Small intestine (tissue), 7 donors: ENCODE measurements at regions not wholly inside any gene's neighbourhood (a gene's known extent, or its start where the extent isn't known, plus 50 kb on each side); places are given as distances from the start of the nearest gene placed in this dataset.

Experiments
- DNase-seq, 2 donors: peaks; one replicate each; pipeline versions ENCODE4 v3.0.0 to v3.0.0-alpha.2; 2013
- FAIRE-seq: peaks from 2 replicates; lab custom pipeline; 2012; peaks lifted over from hg19 to GRCh38; lab: Jason Lieb, UNC
- H3K27ac ChIP-seq, 3 donors: one replicate each; pipeline ENCODE4 v1.5.1; 2013; ENCODE audit warnings: low read length in 2 of 3, mild to moderate bottlenecking in 2 of 3, control low read depth in 1 of 3, inconsistent platforms in 1 of 3, low read depth in 1 of 3, moderate library complexity in 1 of 3
- H3K27me3 ChIP-seq, 3 donors: one replicate each; pipeline ENCODE4 v1.6.1; 2013; ENCODE audit warnings: low read length in 3 of 3, inconsistent platforms in 1 of 3; ENCODE audit not compliant: control insufficient read depth in 3 of 3, insufficient read depth in 3 of 3
- H3K36me3 ChIP-seq, 3 donors: one replicate each; pipeline ENCODE4 v1.6.1; 2013; ENCODE audit warnings: low read length in 3 of 3, inconsistent platforms in 1 of 3, low read depth in 1 of 3, mild to moderate bottlenecking in 1 of 3, moderate library complexity in 1 of 3; ENCODE audit not compliant: control insufficient read depth in 3 of 3, insufficient read depth in 2 of 3
- H3K4me1 ChIP-seq, 3 donors: one replicate each; pipeline ENCODE4 v1.6.1; 2013; ENCODE audit warnings: low read length in 2 of 3, inconsistent platforms in 1 of 3, low read depth in 1 of 3, mild to moderate bottlenecking in 1 of 3, moderate library complexity in 1 of 3; ENCODE audit not compliant: control insufficient read depth in 3 of 3, insufficient read depth in 2 of 3
- H3K4me3 ChIP-seq, 3 donors: one replicate each; pipeline ENCODE4 v1.5.1; 2013; ENCODE audit warnings: low read length in 3 of 3, control low read depth in 1 of 3, inconsistent platforms in 1 of 3, low read depth in 1 of 3, mild to moderate bottlenecking in 1 of 3, moderate library complexity in 1 of 3
- H3K9me3 ChIP-seq, 2 donors: one replicate each; pipeline ENCODE4 v1.6.1; 2013; ENCODE audit warnings: low read depth in 1 of 2, low read length in 1 of 2; ENCODE audit not compliant: control insufficient read depth in 2 of 2, insufficient read depth in 1 of 2
- WGBS, 3 donors: extraction: QIAGEN DNeasy Blood & Tissue Kit; methylation state at CpG; one replicate each; pipeline ENCODE4 v1.1.7; 2013; 5-methylcytosine and 5-hydroxymethylcytosine counted together
- donor health status: healthy with polysubstance abuse.
- donor health status: control.
- donor health status: control.
- donor health status: Bipolar disorder and iron deficiency.
- donor health status: healthy.

- FAIRE-seq (no peak), DNase-seq (no peak)
- Histone ChIP-seq H3K4me1 (peaks cover 0 to 6% (median 0%) of the 10 kb centered on the region in 3 donors), H3K36me3 (no peaks in the 10 kb centered on the region), H3K27ac (peak overlapping the region in 1 of 3 donors; percentile 26), H3K27me3 (no peaks in the 10 kb centered on the region), H3K4me3 (no peak overlapping the region), H3K9me3 (peaks cover 0 to 3% of the 10 kb centered on the region in 2 donors)
- WGBS, 3 donors, result 66 to 80% (median 79%) methylated on average over 2 of the region's 2 CpGs
These were observed 153.3 kb upstream of the USP9X start for GRCh38 chrX:40931921-40932320.

GRCh38 chrX:40933132-40933705 lies 152.0 kb upstream of the USP9X start:
- DNase-seq (peak; percentile 31 to 43), FAIRE-seq (no peak)
- 6 to 34% (median 13%) methylated on average over 7 of the region's 7 CpGs for WGBS, 3 donors
- Histone ChIP-seq H3K36me3 (no peaks in the 10 kb centered on the region), H3K4me1 (peaks cover 0 to 7% (median 0%) of the 10 kb centered on the region in 3 donors), H3K9me3 (peaks cover 0 to 3% of the 10 kb centered on the region in 2 donors), H3K27ac (peak overlapping the region in 2 of 3 donors; percentile 78), H3K27me3 (no peaks in the 10 kb centered on the region), H3K4me3 (peak overlapping the region in 1 of 3 donors; percentile 10)

- Histone ChIP-seq H3K4me3 (no peak overlapping the region), H3K27ac (peak overlapping the region in 2 of 3 donors; percentile 78), H3K9me3 (no peaks in the 10 kb centered on the region), H3K4me1 (peaks cover 0 to 7% (median 0%) of the 10 kb centered on the region in 3 donors), H3K36me3 (no peaks in the 10 kb centered on the region), H3K27me3 (no peaks in the 10 kb centered on the region)
- FAIRE-seq (no peak), DNase-seq (peak; percentile 30 to 47)
- WGBS, 3 donors, result 6 to 53% (median 18%) methylated on average over 5 of the region's 5 CpGs
These were observed 151.4 kb upstream of the USP9X start for GRCh38 chrX:40933706-40934425.

- H3K27ac ChIP-seq, result no peak overlapping the region
- FAIRE-seq (no peak), DNase-seq (peak in 1 of 2 donors; percentile 40)
- H3K36me3 ChIP-seq, result no peaks in the 10 kb centered on the region
- 85 to 95% (median 95%) methylated on average over 6 of the region's 6 CpGs for WGBS, 3 donors
- H3K27me3 ChIP-seq, result no peaks in the 10 kb centered on the region
- no peaks in the 10 kb centered on the region for H3K9me3 ChIP-seq
- no peak overlapping the region for H3K4me3 ChIP-seq
- H3K4me1 ChIP-seq, result peaks cover 0 to 7% (median 0%) of the 10 kb centered on the region in 3 donors
These were observed 148.4 kb upstream of the USP9X start for GRCh38 chrX:40936827-40937226.

- Histone ChIP-seq H3K27ac (no peak overlapping the region), H3K4me3 (no peak overlapping the region), H3K9me3 (no peaks in the 10 kb centered on the region), H3K4me1 (peaks cover 0 to 7% (median 0%) of the 10 kb centered on the region in 3 donors), H3K27me3 (no peaks in the 10 kb centered on the region), H3K36me3 (no peaks in the 10 kb centered on the region)
- DNase-seq (no peak), FAIRE-seq (no peak)
- 78 to 85% (median 84%) methylated on average over 5 of the region's 5 CpGs for WGBS, 3 donors
These were observed 146.8 kb upstream of the USP9X start for GRCh38 chrX:40938423-40938822.

GRCh38 chrX:40943093-40943641 lies 142.1 kb upstream of the USP9X start:
- no peaks in the 10 kb centered on the region for H3K4me1 ChIP-seq
- 77 to 95% (median 82%) methylated on average over 1 of the region's 1 CpG for WGBS, 3 donors
- FAIRE-seq, result no peak
- no peaks in the 10 kb centered on the region for H3K9me3 ChIP-seq
- H3K4me3 ChIP-seq, result no peak overlapping the region
- DNase-seq, result no peak
- no peaks in the 10 kb centered on the region for H3K27me3 ChIP-seq
- H3K36me3 ChIP-seq, result no peaks in the 10 kb centered on the region
- peak overlapping the region in 1 of 3 donors; percentile 16 for H3K27ac ChIP-seq

- 5 to 41% (median 6%) methylated on average over 5 of the region's 5 CpGs for WGBS, 3 donors
- H3K27ac ChIP-seq, result peak overlapping the region in 2 of 3 donors; percentile 45 to 67
- peak; percentile 62 to 78 for DNase-seq
- no peaks in the 10 kb centered on the region for H3K9me3 ChIP-seq
- FAIRE-seq, result no peak
- H3K27me3 ChIP-seq, result no peaks in the 10 kb centered on the region
- H3K4me3 ChIP-seq, result no peak overlapping the region
- H3K4me1 ChIP-seq, result no peaks in the 10 kb centered on the region
- no peaks in the 10 kb centered on the region for H3K36me3 ChIP-seq
These were observed 139.9 kb upstream of the USP9X start for GRCh38 chrX:40945361-40945713.

GRCh38 chrX:40947276-40947675 lies 138.0 kb upstream of the USP9X start:
- H3K27ac ChIP-seq, result no peak overlapping the region
- WGBS, 3 donors, result 53 to 71% (median 69%) methylated on average over 3 of the region's 3 CpGs
- FAIRE-seq (no peak), DNase-seq (no peak)
- H3K4me1 ChIP-seq, result no peaks in the 10 kb centered on the region
- no peaks in the 10 kb centered on the region for H3K9me3 ChIP-seq
- H3K4me3 ChIP-seq, result no peak overlapping the region
- no peaks in the 10 kb centered on the region for H3K27me3 ChIP-seq
- no peaks in the 10 kb centered on the region for H3K36me3 ChIP-seq
